DOHH2 (cell line): ENCODE measurements at regions not wholly inside any gene's neighbourhood (a gene's known extent, or its start where the extent isn't known, plus 50 kb on each side); places are given as distances from the start of the nearest gene placed in this dataset.

Experiments
- EZH2phosphoT487 ChIP-seq: fragments of 200-600 bp; sonication (generic); IDR thresholded peaks from 2 replicates; pipeline ENCODE4 v1.6.1; 2017; ENCODE audit warnings: borderline replicate concordance, mild to moderate bottlenecking, antibody characterized with exemption, low read length, moderate library complexity, mixed read lengths
- TF ChIP-seq, protein P1 (sequence below): fragments of 200-600 bp; sonication (generic); IDR thresholded peaks from one replicate; pipeline ENCODE4 v1.5.1; 2014; ENCODE audit warnings: antibody characterized with exemption, mild to moderate bottlenecking, low read depth, low read length; ENCODE audit not compliant: poor library complexity, severe bottlenecking

DNA sequence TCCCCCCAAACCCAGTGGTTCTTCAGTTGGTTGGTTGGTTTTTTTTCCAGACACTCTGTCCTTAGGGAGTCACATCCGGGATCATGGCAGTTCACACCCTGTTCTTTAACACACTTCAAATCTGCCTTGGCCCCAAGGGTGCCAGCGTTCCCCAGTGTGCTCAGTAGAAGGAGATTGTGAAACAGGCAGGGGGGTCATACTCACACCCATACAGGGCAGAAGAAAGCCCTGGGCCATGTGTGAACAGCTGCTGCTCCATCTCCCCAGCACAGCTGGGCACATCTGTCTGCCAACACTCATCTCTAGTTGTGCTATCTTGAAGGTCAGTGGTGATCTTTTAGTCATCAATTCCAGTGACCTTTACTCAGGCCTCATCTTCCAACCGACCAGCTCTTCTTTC lies 64.4 kb upstream of the FUT8 start:
- TF ChIP-seq, protein P1, sequence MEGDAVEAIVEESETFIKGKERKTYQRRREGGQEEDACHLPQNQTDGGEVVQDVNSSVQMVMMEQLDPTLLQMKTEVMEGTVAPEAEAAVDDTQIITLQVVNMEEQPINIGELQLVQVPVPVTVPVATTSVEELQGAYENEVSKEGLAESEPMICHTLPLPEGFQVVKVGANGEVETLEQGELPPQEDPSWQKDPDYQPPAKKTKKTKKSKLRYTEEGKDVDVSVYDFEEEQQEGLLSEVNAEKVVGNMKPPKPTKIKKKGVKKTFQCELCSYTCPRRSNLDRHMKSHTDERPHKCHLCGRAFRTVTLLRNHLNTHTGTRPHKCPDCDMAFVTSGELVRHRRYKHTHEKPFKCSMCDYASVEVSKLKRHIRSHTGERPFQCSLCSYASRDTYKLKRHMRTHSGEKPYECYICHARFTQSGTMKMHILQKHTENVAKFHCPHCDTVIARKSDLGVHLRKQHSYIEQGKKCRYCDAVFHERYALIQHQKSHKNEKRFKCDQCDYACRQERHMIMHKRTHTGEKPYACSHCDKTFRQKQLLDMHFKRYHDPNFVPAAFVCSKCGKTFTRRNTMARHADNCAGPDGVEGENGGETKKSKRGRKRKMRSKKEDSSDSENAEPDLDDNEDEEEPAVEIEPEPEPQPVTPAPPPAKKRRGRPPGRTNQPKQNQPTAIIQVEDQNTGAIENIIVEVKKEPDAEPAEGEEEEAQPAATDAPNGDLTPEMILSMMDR = no peak
- no peak for TF ChIP-seq EZH2phosphoT487
